Umbilical cord (tissue), 1 donor: ENCODE measurements at regions not wholly inside any gene's neighbourhood (a gene's known extent, or its start where the extent isn't known, plus 50 kb on each side); places are given as distances from the start of the nearest gene placed in this dataset.
"Not testable (repeated sequence)": the region's sequence is repeated elsewhere in the genome, so short reads cannot be mapped to it uniquely, and the experiment has no call there.

Experiments
- DNase-seq: peaks from one replicate; pipeline ENCODE4 v3.0.0-alpha.2; 2015; ENCODE audit warnings: low spot score

GRCh38 chr1:199875856-199876255, 151.7 kb upstream of the NR5A2 start:
- DNase-seq: no peak

- DNase-seq: no peak
These were observed 149.8 kb upstream of the NR5A2 start for GRCh38 chr1:199877526-199878384.

- DNase-seq: no peak
These were observed 148.7 kb upstream of the NR5A2 start for GRCh38 chr1:199878823-199879222.

GRCh38 chr1:199898654-199899053, 128.9 kb upstream of the NR5A2 start:
- DNase-seq: no peak

- no peak for DNase-seq
These were observed 126.2 kb upstream of the NR5A2 start for GRCh38 chr1:199901341-199901740.

GRCh38 chr1:199907361-199907760, 120.1 kb upstream of the NR5A2 start:
- DNase-seq: no peak

- DNase-seq: no peak
These were observed 118.4 kb upstream of the NR5A2 start for GRCh38 chr1:199909137-199909536.

- DNase-seq: no peak
These were observed 114.2 kb upstream of the NR5A2 start for GRCh38 chr1:199913318-199913717.

GRCh38 chr1:199914546-199914945, 113.0 kb upstream of the NR5A2 start:
- no peak for DNase-seq

- DNase-seq: no peak
These were observed 109.2 kb upstream of the NR5A2 start for GRCh38 chr1:199918196-199918769.

GRCh38 chr1:199920635-199921034, 106.9 kb upstream of the NR5A2 start:
- no peak for DNase-seq

- no peak for DNase-seq
These were observed 98.0 kb upstream of the NR5A2 start for GRCh38 chr1:199929556-199929955.

- not testable (repeated sequence) for DNase-seq
These were observed 97.4 kb upstream of the NR5A2 start for GRCh38 chr1:199930067-199930466.

- no peak for DNase-seq
These were observed 95.7 kb upstream of the NR5A2 start for GRCh38 chr1:199931666-199932377.

GRCh38 chr1:199932462-199932861, 95.0 kb upstream of the NR5A2 start:
- DNase-seq: no peak

GRCh38 chr1:199936441-199936840, 91.1 kb upstream of the NR5A2 start:
- no peak for DNase-seq

- no peak for DNase-seq
These were observed 90.3 kb upstream of the NR5A2 start for GRCh38 chr1:199937161-199937560.

- DNase-seq: peak; percentile 9
These were observed 89.8 kb upstream of the NR5A2 start for GRCh38 chr1:199937661-199938060.

- DNase-seq: no peak
These were observed 82.5 kb upstream of the NR5A2 start for GRCh38 chr1:199944986-199945385.

- no peak for DNase-seq
These were observed 81.9 kb upstream of the NR5A2 start for GRCh38 chr1:199945591-199945990.

GRCh38 chr1:199946305-199947155, 81.0 kb upstream of the NR5A2 start:
- no peak for DNase-seq
